SK-N-SH treated with all-trans-retinoic acid at 6 μM for 48 hours (cell line): ENCODE measurements at regions not wholly inside any gene's neighbourhood (a gene's known extent, or its start where the extent isn't known, plus 50 kb on each side); places are given as distances from the start of the nearest gene placed in this dataset.

Experiments
- ARNTL ChIP-seq: fragments of 450-650 bp; formaldehyde crosslinking; IDR thresholded peaks from 2 replicates; pipeline ENCODE4 v1.5.0; 2020; ENCODE audit warnings: low read depth, mild to moderate bottlenecking, moderate library complexity, borderline replicate concordance
- OSR1 ChIP-seq: fragments of 250-450 bp; sonication (Bioruptor Pico); IDR thresholded peaks from 2 replicates; pipeline ENCODE4 v1.8.0; 2022; ENCODE audit warnings: moderate library complexity, mild to moderate bottlenecking, inconsistent platforms
- POU6F1 ChIP-seq: fragments of 250-450 bp; sonication (Bioruptor Pico); IDR thresholded peaks from 2 replicates; pipeline ENCODE4 v1.8.0; 2021; ENCODE audit warnings: low read depth, mild to moderate bottlenecking, moderate library complexity, borderline replicate concordance
- SNAI2 ChIP-seq: fragments of 250-450 bp; sonication (Bioruptor Pico); IDR thresholded peaks from 2 replicates; pipeline ENCODE4 v1.5.0; 2020; ENCODE audit warnings: mild to moderate bottlenecking, moderate library complexity
- TOX ChIP-seq: fragments of 250-450 bp; sonication (Bioruptor Pico); IDR thresholded peaks from 2 replicates; pipeline ENCODE4 v1.8.0; 2021; ENCODE audit warnings: mild to moderate bottlenecking, moderate library complexity, borderline replicate concordance
- TSHZ2 ChIP-seq: fragments of 250-450 bp; sonication (Bioruptor Pico); IDR thresholded peaks from 2 replicates; pipeline ENCODE4 v1.5.0; 2020; ENCODE audit warnings: mild to moderate bottlenecking, moderate library complexity
- ZC3H10 ChIP-seq: fragments of 250-450 bp; sonication (Bioruptor Pico); IDR thresholded peaks from 2 replicates; pipeline ENCODE4 v1.5.1; 2021; ENCODE audit warnings: mild to moderate bottlenecking, moderate library complexity
- ZNF565 ChIP-seq: fragments of 450-650 bp; formaldehyde crosslinking; conservative IDR thresholded peaks from 2 replicates; pipeline ENCODE4 v1.5.0; 2020; ENCODE audit warnings: low read depth, mild to moderate bottlenecking, moderate library complexity
- TF ChIP-seq, protein P1 (sequence below): fragments of 250-450 bp; sonication (Bioruptor Pico); IDR thresholded peaks from 2 replicates; pipeline ENCODE4 v1.8.0; 2020; ENCODE audit warnings: mild to moderate bottlenecking, moderate library complexity, borderline replicate concordance

DNA sequence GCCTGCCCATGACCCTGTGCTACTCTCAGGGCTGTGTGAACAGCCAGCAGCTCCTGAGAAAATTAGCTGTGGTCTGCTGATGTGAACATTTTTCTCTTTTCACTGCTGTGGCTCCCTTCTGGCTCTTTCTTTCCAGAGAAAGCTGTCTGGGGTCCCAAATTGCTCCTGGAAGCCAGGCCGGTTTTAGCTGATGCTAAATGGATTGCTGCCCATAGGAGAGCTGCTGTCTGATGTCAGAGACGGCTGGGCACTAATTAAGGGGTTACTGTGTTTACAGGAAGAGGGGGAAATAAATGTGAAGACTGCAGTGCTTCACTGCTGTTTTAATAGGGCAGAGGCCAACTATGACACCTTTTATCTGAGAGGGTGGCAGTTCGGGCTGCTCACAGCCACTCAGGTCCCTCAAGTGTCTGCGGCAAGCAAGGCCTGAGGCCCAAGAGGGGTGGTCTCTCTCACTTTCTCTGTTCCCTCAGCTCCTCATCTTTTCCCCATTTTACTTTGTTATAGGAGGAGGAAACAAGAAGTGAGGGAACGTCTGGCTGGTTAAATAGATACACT, 106.0 kb upstream of the GNG12 start:
- TF ChIP-seq ZNF565 (CRISPR knock-in tag) (no peak), OSR1 (CRISPR knock-in tag) (no peak), SNAI2 (no peak), TSHZ2 (CRISPR knock-in tag) (no peak), ZC3H10 (no peak), ARNTL (CRISPR knock-in tag) (no peak), TOX (CRISPR knock-in tag) (no peak), POU6F1 (CRISPR knock-in tag) (no peak)
- TF ChIP-seq, protein P1, sequence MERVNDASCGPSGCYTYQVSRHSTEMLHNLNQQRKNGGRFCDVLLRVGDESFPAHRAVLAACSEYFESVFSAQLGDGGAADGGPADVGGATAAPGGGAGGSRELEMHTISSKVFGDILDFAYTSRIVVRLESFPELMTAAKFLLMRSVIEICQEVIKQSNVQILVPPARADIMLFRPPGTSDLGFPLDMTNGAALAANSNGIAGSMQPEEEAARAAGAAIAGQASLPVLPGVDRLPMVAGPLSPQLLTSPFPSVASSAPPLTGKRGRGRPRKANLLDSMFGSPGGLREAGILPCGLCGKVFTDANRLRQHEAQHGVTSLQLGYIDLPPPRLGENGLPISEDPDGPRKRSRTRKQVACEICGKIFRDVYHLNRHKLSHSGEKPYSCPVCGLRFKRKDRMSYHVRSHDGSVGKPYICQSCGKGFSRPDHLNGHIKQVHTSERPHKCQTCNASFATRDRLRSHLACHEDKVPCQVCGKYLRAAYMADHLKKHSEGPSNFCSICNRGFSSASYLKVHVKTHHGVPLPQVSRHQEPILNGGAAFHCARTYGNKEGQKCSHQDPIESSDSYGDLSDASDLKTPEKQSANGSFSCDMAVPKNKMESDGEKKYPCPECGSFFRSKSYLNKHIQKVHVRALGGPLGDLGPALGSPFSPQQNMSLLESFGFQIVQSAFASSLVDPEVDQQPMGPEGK = no peak
